Mucosa of descending colon (tissue), 3 donors: ENCODE measurements at regions not wholly inside any gene's neighbourhood (a gene's known extent, or its start where the extent isn't known, plus 50 kb on each side); places are given as distances from the start of the nearest gene placed in this dataset.

Experiments used
- ATAC-seq: fragments of 200-7000 bp; cut with Tn5 transposase; one replicate; pipeline ENCODE4 v1.9.1; 2020; ENCODE audit warnings: mild to moderate bottlenecking, moderate library complexity
- DNase-seq, 3 donors: peaks; one replicate each; pipeline ENCODE4 v3.0.0-alpha.2; 2020
- H3K36me3 ChIP-seq: fragments of 200-600 bp; one replicate; pipeline ENCODE4 v1.8.0; 2021; ENCODE audit warnings: low read depth, mild to moderate bottlenecking
- H3K4me1 ChIP-seq: fragments of 200-600 bp; one replicate; pipeline ENCODE4 v1.8.0; 2021; ENCODE audit warnings: low read depth, mild to moderate bottlenecking
- H3K4me3 ChIP-seq: fragments of 200-600 bp; one replicate; pipeline ENCODE4 v1.8.0; 2021; ENCODE audit warnings: mild to moderate bottlenecking
- H3K9me3 ChIP-seq: fragments of 200-600 bp; one replicate; pipeline ENCODE4 v1.8.0; 2021; ENCODE audit warnings: mild to moderate bottlenecking
- intact Hi-C, 2 donors: fragments of 100-400 bp; cut with DNase I in 1 of 2; cut with micrococcal nuclease in 1 of 2; formaldehyde crosslinking; loops; one replicate each; pipeline versions ENCODE4 v1.11.0 to v1.11.1; 2022; cut with DNase I, micrococcal nuclease
- TF ChIP-seq, protein P1 (sequence below): fragments of 200-600 bp; IDR thresholded peaks from one replicate; pipeline ENCODE4 v1.8.0; 2022; ENCODE audit warnings: antibody characterized with exemption, mild to moderate bottlenecking
- donor health status: DM: no; HTN: no; CAD: no; lungs with moderate emphysema.
- donor health status: DM: no; HTN: no; CAD: no.
- donor health status: DM: no; HTN: yes; CAD: no.

GRCh38 chr9:8168916-8169438, 369.4 kb upstream of the DMAC1 start:
- no peak for DNase-seq
- intact Hi-C loops = no loop called here
- TF ChIP-seq, protein P1, sequence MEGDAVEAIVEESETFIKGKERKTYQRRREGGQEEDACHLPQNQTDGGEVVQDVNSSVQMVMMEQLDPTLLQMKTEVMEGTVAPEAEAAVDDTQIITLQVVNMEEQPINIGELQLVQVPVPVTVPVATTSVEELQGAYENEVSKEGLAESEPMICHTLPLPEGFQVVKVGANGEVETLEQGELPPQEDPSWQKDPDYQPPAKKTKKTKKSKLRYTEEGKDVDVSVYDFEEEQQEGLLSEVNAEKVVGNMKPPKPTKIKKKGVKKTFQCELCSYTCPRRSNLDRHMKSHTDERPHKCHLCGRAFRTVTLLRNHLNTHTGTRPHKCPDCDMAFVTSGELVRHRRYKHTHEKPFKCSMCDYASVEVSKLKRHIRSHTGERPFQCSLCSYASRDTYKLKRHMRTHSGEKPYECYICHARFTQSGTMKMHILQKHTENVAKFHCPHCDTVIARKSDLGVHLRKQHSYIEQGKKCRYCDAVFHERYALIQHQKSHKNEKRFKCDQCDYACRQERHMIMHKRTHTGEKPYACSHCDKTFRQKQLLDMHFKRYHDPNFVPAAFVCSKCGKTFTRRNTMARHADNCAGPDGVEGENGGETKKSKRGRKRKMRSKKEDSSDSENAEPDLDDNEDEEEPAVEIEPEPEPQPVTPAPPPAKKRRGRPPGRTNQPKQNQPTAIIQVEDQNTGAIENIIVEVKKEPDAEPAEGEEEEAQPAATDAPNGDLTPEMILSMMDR = no peak
- ATAC-seq = no peak
- no peak overlapping the region for H3K4me3 ChIP-seq
- no peaks in the 10 kb centered on the region for H3K9me3 ChIP-seq
- no peaks in the 10 kb centered on the region for H3K36me3 ChIP-seq
- no peaks in the 10 kb centered on the region for H3K4me1 ChIP-seq

DNA sequence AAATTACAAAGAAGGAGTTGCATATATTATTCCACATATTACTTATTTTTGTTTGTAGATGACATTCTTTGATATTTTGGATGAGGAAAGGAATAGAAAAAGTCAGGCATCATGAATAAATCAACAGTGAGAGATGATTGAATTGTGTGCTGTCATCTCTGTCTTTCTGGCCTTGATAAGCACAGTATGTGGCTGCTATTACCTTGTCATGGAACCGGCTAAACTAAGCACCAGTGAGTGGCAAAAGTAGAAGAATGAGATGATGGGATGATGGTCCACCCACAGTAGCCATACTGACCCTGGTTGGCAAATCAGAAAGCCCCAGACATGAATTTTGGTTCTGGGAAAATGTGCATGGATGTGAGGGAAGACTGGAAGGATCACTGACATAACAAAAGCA, 361.2 kb upstream of the DMAC1 start:
- TF ChIP-seq, protein P1 = no peak
- Histone ChIP-seq H3K9me3 (no peaks in the 10 kb centered on the region), H3K4me1 (no peaks in the 10 kb centered on the region), H3K4me3 (no peak overlapping the region), H3K36me3 (no peaks in the 10 kb centered on the region)
- DNase-seq (no peak), ATAC-seq (no peak)
- intact Hi-C loops = no loop called here

DNA sequence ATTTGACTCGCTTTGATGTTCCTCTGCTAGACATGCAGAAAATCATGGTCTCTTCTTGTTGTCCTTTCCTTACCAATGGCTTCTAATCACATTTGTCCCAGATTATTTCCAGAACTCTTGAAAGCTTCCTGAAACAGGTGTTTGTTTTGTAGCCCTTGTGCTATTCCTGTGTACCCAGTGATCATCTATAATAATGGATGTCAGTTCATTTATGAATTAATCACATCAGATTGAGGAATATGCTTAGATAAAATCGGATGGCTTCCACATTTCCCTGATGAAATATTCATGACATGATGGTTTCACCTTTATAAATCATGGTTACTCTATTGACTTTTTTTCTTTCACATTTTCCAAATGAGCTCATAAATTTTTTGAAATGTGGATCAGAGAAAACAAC, 359.0 kb upstream of the DMAC1 start:
- TF ChIP-seq, protein P1 = no peak
- intact Hi-C loops = no loop called here
- no peak overlapping the region for H3K4me3 ChIP-seq
- no peaks in the 10 kb centered on the region for H3K9me3 ChIP-seq
- ATAC-seq = no peak
- no peaks in the 10 kb centered on the region for H3K36me3 ChIP-seq
- H3K4me1 ChIP-seq = no peaks in the 10 kb centered on the region
- no peak for DNase-seq

DNA sequence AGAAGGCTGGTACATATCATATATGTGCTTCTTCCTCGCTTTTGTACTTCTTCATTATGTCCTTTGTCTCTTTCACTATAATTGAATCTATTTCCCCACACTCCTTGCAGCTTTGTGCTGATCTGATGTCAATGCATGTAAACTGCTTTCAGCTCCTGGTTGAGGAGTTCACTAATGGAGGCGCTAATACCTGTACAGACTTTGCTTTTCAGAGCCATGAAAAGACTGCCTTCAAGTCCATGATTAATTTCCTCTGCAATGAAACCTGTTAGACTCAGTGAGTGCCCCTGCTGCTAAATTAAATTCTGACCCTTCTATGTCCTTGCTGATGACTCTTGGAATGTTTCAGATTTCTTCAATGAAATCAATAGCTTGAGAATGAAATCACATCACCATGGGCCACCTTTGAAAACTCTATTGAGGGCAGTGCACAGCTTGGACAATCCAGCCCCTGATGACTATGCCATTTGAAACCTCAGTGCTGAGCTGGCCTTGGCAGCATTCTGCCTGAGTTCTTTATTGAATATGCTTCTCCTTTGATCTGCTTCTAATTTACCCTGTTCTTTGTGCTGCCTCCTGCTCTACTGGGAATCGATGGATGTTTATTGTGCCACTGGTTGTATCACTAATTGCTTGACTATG, 358.2 kb upstream of the DMAC1 start:
- intact Hi-C loops = no loop called here

GRCh38 chr9:8156346-8156745, 356.8 kb upstream of the DMAC1 start:
- TF ChIP-seq, protein P1 = no peak
- Histone ChIP-seq H3K4me1 (no peaks in the 10 kb centered on the region), H3K36me3 (no peaks in the 10 kb centered on the region), H3K4me3 (no peak overlapping the region), H3K9me3 (no peaks in the 10 kb centered on the region)
- intact Hi-C loops = no loop called here
- ATAC-seq (no peak), DNase-seq (no peak)

More for the DNA sequence above, 358.2 kb upstream of the DMAC1 start:
- H3K9me3 ChIP-seq = no peaks in the 10 kb centered on the region
- DNase-seq = no peak
- no peaks in the 10 kb centered on the region for H3K36me3 ChIP-seq
- H3K4me1 ChIP-seq = no peaks in the 10 kb centered on the region
- TF ChIP-seq, protein P1 = no peak
- H3K4me3 ChIP-seq = no peak overlapping the region
- no peak for ATAC-seq

DNA sequence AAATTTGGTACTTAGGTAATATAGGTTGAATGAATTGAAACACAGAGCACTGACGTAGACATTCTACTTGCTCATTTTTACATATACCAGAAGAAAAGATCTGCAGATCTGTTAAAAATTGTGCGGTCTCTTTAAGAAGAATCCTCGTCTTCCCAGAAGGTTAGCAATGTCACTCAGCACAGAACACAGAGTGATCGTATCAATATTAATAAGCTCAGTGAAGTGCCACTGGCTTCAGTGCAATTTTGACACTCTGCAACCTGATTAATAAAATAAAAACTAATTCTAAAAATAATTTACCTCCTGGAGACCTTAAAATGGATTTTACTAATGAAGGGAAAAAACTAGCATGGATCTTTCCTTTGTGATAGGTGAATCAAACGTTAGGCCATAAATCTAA, 356.1 kb upstream of the DMAC1 start:
- no peak for DNase-seq
- Histone ChIP-seq H3K4me3 (no peak overlapping the region), H3K9me3 (no peaks in the 10 kb centered on the region), H3K4me1 (no peaks in the 10 kb centered on the region), H3K36me3 (no peaks in the 10 kb centered on the region)
- TF ChIP-seq, protein P1 = no peak
- ATAC-seq = no peak
- intact Hi-C loops = no loop called here
